Parathyroid adenoma (tissue), 2 donors: ENCODE measurements at regions not wholly inside any gene's neighbourhood (a gene's known extent, or its start where the extent isn't known, plus 50 kb on each side); places are given as distances from the start of the nearest gene placed in this dataset.

Experiments
- H2AFZ ChIP-seq: fragments of 300-600 bp; sonication (generic); one replicate; pipeline ENCODE4 v1.7.0; 2017; ENCODE audit warnings: antibody characterized with exemption, mild to moderate bottlenecking
- H3K27ac ChIP-seq: fragments of 300-600 bp; sonication (generic); one replicate; pipeline ENCODE4 v1.7.0; 2017
- H3K27me3 ChIP-seq: fragments of 300-600 bp; sonication (generic); one replicate; pipeline ENCODE4 v1.7.0; 2017; ENCODE audit warnings: low read length; ENCODE audit not compliant: control insufficient read depth, insufficient read depth
- H3K36me3 ChIP-seq: fragments of 300-600 bp; sonication (generic); one replicate; pipeline ENCODE4 v1.7.0; 2017; ENCODE audit warnings: low read length; ENCODE audit not compliant: control insufficient read depth, insufficient read depth
- H3K4me1 ChIP-seq: fragments of 300-600 bp; sonication (generic); one replicate; pipeline ENCODE4 v1.7.0; 2017; ENCODE audit warnings: control low read depth
- H3K4me2 ChIP-seq: fragments of 300-600 bp; sonication (generic); one replicate; pipeline ENCODE4 v1.7.0; 2017; ENCODE audit warnings: low read length
- H3K4me3 ChIP-seq: fragments of 300-600 bp; sonication (generic); one replicate; pipeline ENCODE4 v1.7.0; 2017; ENCODE audit warnings: low read depth, low read length
- H3K79me2 ChIP-seq: fragments of 300-600 bp; sonication (generic); one replicate; pipeline ENCODE4 v1.7.0; 2017; ENCODE audit warnings: control low read depth
- H3K9ac ChIP-seq: fragments of 300-600 bp; sonication (generic); one replicate; pipeline ENCODE4 v1.7.0; 2017; ENCODE audit warnings: mild to moderate bottlenecking
- H3K9me3 ChIP-seq: fragments of 300-600 bp; sonication (generic); one replicate; pipeline ENCODE4 v1.7.0; 2017; ENCODE audit warnings: low read length; ENCODE audit not compliant: control insufficient read depth
- CTCF ChIP-seq: fragments of 300-600 bp; sonication (generic); IDR thresholded peaks from one replicate; pipeline ENCODE4 v1.7.0; 2017; ENCODE audit warnings: antibody characterized with exemption, mild to moderate bottlenecking
- donor health status: primary hyperparathyroidism.

DNA sequence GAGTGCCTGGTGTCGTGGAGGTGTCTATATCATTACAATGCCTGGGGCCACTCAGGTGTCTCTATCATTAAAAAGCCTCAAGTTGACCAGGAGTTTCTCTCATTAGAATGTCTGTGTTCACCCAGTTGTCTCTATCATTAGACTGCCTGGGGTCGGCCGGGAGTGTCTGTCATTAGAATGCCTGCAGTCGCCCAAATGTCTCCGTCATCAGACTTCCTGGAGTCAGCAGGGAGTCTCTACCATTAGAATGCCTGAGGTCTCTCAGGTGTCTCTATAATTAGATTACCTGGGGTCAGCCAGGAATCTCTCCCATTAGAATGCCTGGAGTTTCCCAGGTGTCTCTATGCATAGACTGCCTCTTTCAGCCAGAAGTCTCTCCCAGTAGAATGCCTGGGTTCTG lies 1477.6 kb downstream of the UQCRFS1 start:
- Histone ChIP-seq H3K4me1 (no peaks in the 10 kb centered on the region), H3K36me3 (no peaks in the 10 kb centered on the region)
- no peak for TF ChIP-seq CTCF

DNA sequence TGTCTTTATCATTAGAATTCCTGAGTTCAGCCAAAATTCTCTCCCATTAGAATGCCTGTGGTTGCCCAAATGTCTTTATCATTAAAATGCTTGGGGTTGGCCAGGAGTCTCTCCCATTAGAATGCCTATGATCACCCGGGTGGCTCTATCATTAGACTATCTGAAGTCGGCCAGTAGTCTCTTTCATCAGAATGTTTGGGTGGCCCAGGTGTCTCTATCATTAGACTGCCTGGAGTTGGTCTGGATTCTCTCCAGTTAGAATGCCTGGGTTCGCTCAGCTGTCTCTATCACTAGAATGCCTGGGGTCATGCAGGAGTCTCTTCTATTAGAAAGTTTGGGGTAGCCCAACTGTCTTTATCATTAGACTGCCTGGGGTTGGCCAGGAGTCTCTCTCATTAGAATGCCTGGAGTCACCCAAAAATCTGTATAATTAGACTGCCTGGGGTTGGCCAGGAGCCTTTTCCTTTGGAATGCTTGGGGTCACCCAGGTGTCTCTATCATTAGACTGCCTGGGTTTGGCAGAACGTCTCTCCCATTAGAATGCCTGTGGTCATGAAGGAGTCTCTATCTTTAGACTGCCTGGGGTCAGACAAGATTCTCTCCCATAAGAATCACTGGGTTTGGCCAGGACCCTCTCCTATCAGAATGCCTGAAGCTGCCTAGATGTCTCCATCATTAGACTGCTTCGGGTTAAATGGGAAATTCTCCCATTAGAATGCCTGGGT lies 1478.3 kb downstream of the UQCRFS1 start:
- no peak for TF ChIP-seq CTCF
- Histone ChIP-seq H3K27ac (no peak overlapping the region), H3K27me3 (no peaks in the 10 kb centered on the region), H3K36me3 (no peaks in the 10 kb centered on the region), H3K4me2 (no peak overlapping the region), H2AFZ (no peak overlapping the region), H3K4me1 (no peaks in the 10 kb centered on the region), H3K9ac (no peak overlapping the region), H3K9me3 (no peaks in the 10 kb centered on the region), H3K4me3 (no peak overlapping the region), H3K79me2 (no peaks in the 10 kb centered on the region)

More for the DNA sequence above, 1477.6 kb downstream of the UQCRFS1 start:
- Histone ChIP-seq H3K4me3 (no peak overlapping the region), H3K9me3 (no peaks in the 10 kb centered on the region), H3K4me2 (no peak overlapping the region), H3K27me3 (no peaks in the 10 kb centered on the region), H3K9ac (no peak overlapping the region), H3K27ac (no peak overlapping the region), H3K79me2 (no peaks in the 10 kb centered on the region), H2AFZ (no peak overlapping the region)

DNA sequence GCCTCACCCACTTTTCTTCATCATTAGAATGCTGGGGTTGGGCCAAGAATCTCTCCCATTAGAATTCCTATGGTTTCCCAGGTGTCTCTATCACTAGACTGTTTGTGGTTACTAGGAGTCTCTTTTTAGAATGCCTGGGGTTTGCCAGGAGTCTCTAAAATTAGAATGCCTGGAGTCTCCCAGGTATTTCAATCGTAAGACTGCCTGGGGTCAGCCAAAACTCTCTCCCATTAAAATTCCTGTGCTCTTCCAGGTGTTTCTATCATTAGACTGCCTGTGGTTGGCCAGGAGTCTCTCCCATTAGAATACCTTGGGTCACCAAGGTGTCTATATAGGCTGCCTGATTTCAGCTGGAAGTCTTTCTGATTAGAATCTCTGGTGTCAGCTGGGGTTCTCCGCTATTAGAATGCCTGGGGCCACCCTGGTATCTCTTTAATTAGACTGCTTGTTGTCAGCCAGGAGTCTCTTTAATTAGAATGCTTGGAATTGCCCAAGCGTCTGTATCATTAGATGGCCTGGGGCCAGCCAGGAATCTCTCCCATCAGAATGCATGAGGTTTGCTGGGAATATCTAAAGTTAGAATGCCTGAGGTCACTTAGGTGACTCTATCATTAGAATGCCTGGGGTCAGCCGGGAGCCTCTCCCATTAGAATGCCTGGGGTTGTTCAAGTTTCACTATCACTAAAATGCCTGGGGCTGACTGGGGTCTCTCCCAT lies 1479.2 kb downstream of the UQCRFS1 start:
- Histone ChIP-seq H3K27me3 (no peaks in the 10 kb centered on the region), H3K79me2 (no peaks in the 10 kb centered on the region), H3K36me3 (no peaks in the 10 kb centered on the region), H3K4me1 (no peaks in the 10 kb centered on the region), H3K4me3 (no peak overlapping the region), H3K27ac (no peak overlapping the region), H3K4me2 (no peak overlapping the region), H3K9ac (no peak overlapping the region), H3K9me3 (no peaks in the 10 kb centered on the region), H2AFZ (no peak overlapping the region)
- TF ChIP-seq CTCF: no peak

DNA sequence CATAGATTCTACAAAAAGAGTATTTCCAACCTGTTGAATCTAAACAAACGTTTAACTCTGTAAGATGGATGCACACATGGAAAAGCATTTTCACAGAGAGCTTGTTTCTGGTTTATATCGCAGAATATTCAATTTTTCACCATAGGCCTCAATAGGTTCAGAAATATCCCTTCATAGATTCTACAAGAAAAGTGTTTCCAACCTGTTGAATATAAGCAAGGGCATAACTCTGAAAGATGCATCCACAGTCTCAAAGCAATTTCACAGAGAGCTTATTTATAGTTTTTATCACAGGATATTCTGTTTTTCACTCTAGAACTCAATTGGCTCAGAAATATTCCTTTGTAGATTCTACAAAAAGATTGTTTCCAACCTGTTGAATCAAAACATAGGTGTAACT lies 1483.6 kb downstream of the UQCRFS1 start:
- TF ChIP-seq CTCF: no peak
- peaks cover 3% of the 10 kb centered on the region for H3K36me3 ChIP-seq
- no peaks in the 10 kb centered on the region for H3K27me3 ChIP-seq
- no peak overlapping the region for H3K4me3 ChIP-seq
- H3K9ac ChIP-seq: no peak overlapping the region
- H3K27ac ChIP-seq: no peak overlapping the region
- H3K4me2 ChIP-seq: no peak overlapping the region
- no peak overlapping the region for H2AFZ ChIP-seq
- H3K79me2 ChIP-seq: no peaks in the 10 kb centered on the region
- no peaks in the 10 kb centered on the region for H3K4me1 ChIP-seq
- H3K9me3 ChIP-seq: no peaks in the 10 kb centered on the region
